ENCODE measurements at regions not wholly inside any gene's neighbourhood (a gene's known extent, or its start where the extent isn't known, plus 50 kb on each side); places are given as distances from the start of the nearest gene placed in this dataset.
A peak's percentile ranks its signal among the peaks of the same experiment; 100 is the strongest.

GRCh38 chr2:120401275-120402066 is 55.5 kb downstream of the INHBB start:
- TF ChIP-seq REST (IDR thresholded peaks at IDR 0.05; ENCODE audit: insufficient read depth in 1 of 2, low read depth in 2 of 2, low read length in 2 of 2) (peak; percentile 26 to 82; a peak in 2 of 4 replicates), SIN3A (IDR thresholded peaks at IDR 0.05; ENCODE audit: borderline replicate concordance, insufficient read depth, low read length) (no peak)

GRCh38 chr2:120402067-120402433 is 56.1 kb downstream of the INHBB start:
- no peak for TF ChIP-seq FOXP2 (optimal IDR thresholded peaks at IDR 0.05; ENCODE audit: borderline replicate concordance, extremely low read depth, extremely low read length, insufficient read depth)
- no peak for TF ChIP-seq POLR2AphosphoS5 (IDR thresholded peaks at IDR 0.05; ENCODE audit: low read depth, low read length)
- no peak for TF ChIP-seq TAF1 (IDR thresholded peaks at IDR 0.05; ENCODE audit: borderline replicate concordance, insufficient read depth, low read length)
- TF ChIP-seq SIN3A (IDR thresholded peaks at IDR 0.05; ENCODE audit: borderline replicate concordance, insufficient read depth, low read length) = no peak
- no peak for TF ChIP-seq REST (IDR thresholded peaks at IDR 0.05; ENCODE audit: insufficient read depth in 1 of 2, low read depth in 2 of 2, low read length in 2 of 2)

- TF ChIP-seq FOXP2 (optimal IDR thresholded peaks at IDR 0.05; ENCODE audit: borderline replicate concordance, extremely low read depth, extremely low read length, insufficient read depth) (no peak), REST (IDR thresholded peaks at IDR 0.05; ENCODE audit: insufficient read depth in 1 of 2, low read depth in 2 of 2, low read length in 2 of 2) (no peak), TAF1 (IDR thresholded peaks at IDR 0.05; ENCODE audit: borderline replicate concordance, insufficient read depth, low read length) (no peak)
Measured at GRCh38 chr2:120402508-120402907, 56.6 kb downstream of the INHBB start.

- TF ChIP-seq FOXP2 (optimal IDR thresholded peaks at IDR 0.05; ENCODE audit: borderline replicate concordance, extremely low read depth, extremely low read length, insufficient read depth) (no peak), SIN3A (IDR thresholded peaks at IDR 0.05; ENCODE audit: borderline replicate concordance, insufficient read depth, low read length) (no peak), POLR2AphosphoS5 (IDR thresholded peaks at IDR 0.05; ENCODE audit: low read depth, low read length) (no peak), TAF1 (IDR thresholded peaks at IDR 0.05; ENCODE audit: borderline replicate concordance, insufficient read depth, low read length) (no peak), REST (IDR thresholded peaks at IDR 0.05; ENCODE audit: insufficient read depth in 1 of 2, low read depth in 2 of 2, low read length in 2 of 2) (no peak)
Measured at GRCh38 chr2:120403261-120403660, 57.3 kb downstream of the INHBB start.

- TF ChIP-seq FOXP2 (optimal IDR thresholded peaks at IDR 0.05; ENCODE audit: borderline replicate concordance, extremely low read depth, extremely low read length, insufficient read depth) (no peak), TAF1 (IDR thresholded peaks at IDR 0.05; ENCODE audit: borderline replicate concordance, insufficient read depth, low read length) (no peak), SIN3A (IDR thresholded peaks at IDR 0.05; ENCODE audit: borderline replicate concordance, insufficient read depth, low read length) (no peak), POLR2AphosphoS5 (IDR thresholded peaks at IDR 0.05; ENCODE audit: low read depth, low read length) (no peak), REST (IDR thresholded peaks at IDR 0.05; ENCODE audit: insufficient read depth in 1 of 2, low read depth in 2 of 2, low read length in 2 of 2) (no peak)
Measured at GRCh38 chr2:120403676-120404075, 57.7 kb downstream of the INHBB start.

Data from PFSK-1 (cell line).